GM12878 (cell line): ENCODE measurements at regions not wholly inside any gene's neighbourhood (a gene's known extent, or its start where the extent isn't known, plus 50 kb on each side); places are given as distances from the start of the nearest gene placed in this dataset.

Experiments
- ATAC-seq: fragments of 200-7000 bp; cut with Tn5 transposase; 3 replicates; pipeline ENCODE4 v1.9.1; 2020; ENCODE audit warnings: mild to moderate bottlenecking, moderate library complexity
- BruUV-seq: library from RNA; stranded (reverse); fragments of 400-500 nt; replicated peaks from 2 replicates; lab custom pipeline; 2021; lab: Mats Ljungman, UMichigan
- CTCF ChIA-PET: fragments of 300-600 bp; sonication (Branson Sonifier 250); formaldehyde crosslinking; extraction: SDS; loops from one replicate; lab custom pipeline; 2021; ENCODE audit warnings: inconsistent platforms; lab: Yijun Ruan, JAX
- POLR2A ChIA-PET: fragments of 350-600 bp; formaldehyde crosslinking; extraction: SDS; loops from one replicate; lab custom pipeline; 2021; ENCODE audit warnings: inconsistent platforms; lab: Charles Lee
- RAD21 ChIA-PET: fragments of 300-600 bp; sonication (Branson Sonifier 250); formaldehyde crosslinking; loops from one replicate; lab custom pipeline; 2023; ENCODE audit warnings: antibody characterized with exemption; ENCODE audit not compliant: unreplicated experiment; lab: Charles Lee
- SMC1A ChIA-PET: fragments of 300-600 bp; sonication (Branson Sonifier 250); formaldehyde crosslinking; loops from one replicate; lab custom pipeline; 2023; ENCODE audit not compliant: unreplicated experiment, uncharacterized antibody; lab: Charles Lee
- DNase-seq: peaks from one replicate; pipeline ENCODE4 v3.0.0-alpha.2; 2011; ENCODE audit warnings: low read depth, low spot score
- FAIRE-seq: peaks from 3 replicates; lab custom pipeline; 2011; peaks lifted over from hg19 to GRCh38; lab: Jason Lieb, UNC
- H2AFZ ChIP-seq: 2 replicates; pipeline ENCODE4 v1.6.0; 2011; ENCODE audit warnings: low read depth, low read length, control low read depth; ENCODE audit not compliant: control insufficient read depth
- H3K27ac ChIP-seq: 2 replicates; pipeline ENCODE4 v1.5.1; 2011; ENCODE audit warnings: control low read depth; ENCODE audit not compliant: control insufficient read depth, insufficient read depth
- H3K27me3 ChIP-seq, 2 experiments: replicated peaks in 1 of 2; 2 replicates each; pipeline versions ENCODE4 v1.6.0 to v1.6.1; 2011; ENCODE audit warnings: low read length in 1 of 2; ENCODE audit not compliant: control insufficient read depth in 2 of 2, insufficient read depth in 2 of 2
- H3K36me3 ChIP-seq, 2 experiments: 2 replicates each; pipeline ENCODE4 v1.5.1; 2011; ENCODE audit warnings: low read length in 1 of 2; ENCODE audit not compliant: control insufficient read depth in 2 of 2, insufficient read depth in 2 of 2
- H3K4me1 ChIP-seq: 2 replicates; pipeline ENCODE4 v1.6.1; 2011; ENCODE audit warnings: mild to moderate bottlenecking, low read length, moderate library complexity, mixed read lengths; ENCODE audit not compliant: control insufficient read depth, insufficient read depth
- H3K4me2 ChIP-seq: 2 replicates; pipeline ENCODE4 v1.6.0; 2011; ENCODE audit warnings: control low read depth; ENCODE audit not compliant: control insufficient read depth, insufficient read depth
- H3K4me3 ChIP-seq: fragments of 200-600 bp; sonication (generic); 2 replicates; pipeline ENCODE4 v1.5.1; 2016
- H3K79me2 ChIP-seq: 2 replicates; pipeline ENCODE4 v1.6.0; 2011; ENCODE audit warnings: low read length; ENCODE audit not compliant: control insufficient read depth, insufficient read depth
- H3K9ac ChIP-seq: 2 replicates; pipeline ENCODE4 v1.8.0; 2011; ENCODE audit warnings: low read length, control low read depth, mixed read lengths; ENCODE audit not compliant: control insufficient read depth, insufficient read depth
- H3K9me3 ChIP-seq: replicated peaks from 3 replicates; pipeline ENCODE4 v1.5.1; 2011; ENCODE audit warnings: mild to moderate bottlenecking, low read length; ENCODE audit not compliant: control insufficient read depth, insufficient read depth
- H4K20me1 ChIP-seq: 2 replicates; pipeline ENCODE4 v1.6.0; 2011; ENCODE audit not compliant: control insufficient read depth, insufficient read depth
- BHLHE40 ChIP-seq, 2 experiments: fragments of 450-650 bp in 1 of 2; IDR thresholded peaks; 2 replicates each; pipeline ENCODE4 v1.6.1; 2011 to 2017; ENCODE audit warnings: low read depth in 2 of 2, borderline replicate concordance in 1 of 2, improper control_type of control experiment in 1 of 2, low read length in 1 of 2, mild to moderate bottlenecking in 1 of 2
- CEBPB ChIP-seq, 2 experiments: fragments of 150-350 bp in 1 of 2; IDR thresholded peaks; 2 replicates each; pipeline ENCODE4 v1.6.1; 2012 to 2014; ENCODE audit warnings: low read depth in 2 of 2, low read length in 2 of 2, borderline replicate concordance in 1 of 2, inconsistent platforms in 1 of 2
- CHD1 ChIP-seq: IDR thresholded peaks from 2 replicates; pipeline ENCODE4 v1.6.1; 2012; ENCODE audit warnings: low read depth, low read length, improper control_type of control experiment
- EED ChIP-seq: sonication (generic); IDR thresholded peaks from 2 replicates; pipeline ENCODE4 v1.6.1; 2016; ENCODE audit warnings: antibody characterized with exemption, low read depth
- FOXK2 ChIP-seq: fragments of 450-650 bp; IDR thresholded peaks from 2 replicates; pipeline ENCODE4 v1.6.1; 2017; ENCODE audit warnings: mild to moderate bottlenecking, moderate library complexity
- HDGF ChIP-seq: fragments of 450-650 bp; IDR thresholded peaks from 2 replicates; pipeline ENCODE4 v1.6.1; 2016; ENCODE audit warnings: antibody characterized with exemption
- KDM1A ChIP-seq: fragments of 200-600 bp; sonication (generic); IDR thresholded peaks from 2 replicates; pipeline ENCODE4 v1.6.1; 2016; ENCODE audit warnings: borderline replicate concordance
- MTA2 ChIP-seq: fragments of 450-650 bp; IDR thresholded peaks from 2 replicates; pipeline ENCODE4 v1.6.1; 2016; ENCODE audit warnings: low read depth, mild to moderate bottlenecking, moderate library complexity
- RBBP5 ChIP-seq: fragments of 200-600 bp; sonication (generic); conservative IDR thresholded peaks from 2 replicates; pipeline ENCODE4 v1.6.1; 2016
- RUNX3 ChIP-seq: IDR thresholded peaks from 2 replicates; pipeline ENCODE4 v1.6.1; 2012; ENCODE audit warnings: low read length, inconsistent platforms
- SRF ChIP-seq, 2 experiments: IDR thresholded peaks; 2 replicates each; pipeline ENCODE4 v1.6.1; 2011; ENCODE audit warnings: low read depth in 2 of 2, low read length in 2 of 2, mild to moderate bottlenecking in 1 of 2, moderate library complexity in 1 of 2
- TAF1 ChIP-seq: IDR thresholded peaks from 2 replicates; pipeline ENCODE4 v1.6.1; 2011; ENCODE audit warnings: mild to moderate bottlenecking, low read depth, low read length, borderline replicate concordance
- WGBS: methylation state at CpG from one replicate; pipeline ENCODE4 v1.1.6; 2016; ENCODE audit warnings: low lambda C conversion rate; ENCODE audit not compliant: insufficient replicate concordance, insufficient coverage; ENCODE audit errors: missing lambda C conversion rate; 5-methylcytosine and 5-hydroxymethylcytosine counted together
- in situ Hi-C: fragments of 300-500 bp; cut with MboI; formaldehyde crosslinking; loops from 9 replicates; pipeline ENCODE4 v1.14.3; 2018; ENCODE audit warnings: mixed read lengths
- intact Hi-C: fragments of 100-400 bp; cut with micrococcal nuclease; formaldehyde crosslinking; loops from one replicate; pipeline ENCODE4 v1.14.2; 2022; ENCODE audit not compliant: unreplicated experiment

GRCh38 chr12:107983756-107984472, 145.2 kb upstream of the WSCD2 start:
- ATAC-seq: no peak
- H3K4me2 ChIP-seq: no peak overlapping the region
- CTCF ChIA-PET: no interaction called here

DNA sequence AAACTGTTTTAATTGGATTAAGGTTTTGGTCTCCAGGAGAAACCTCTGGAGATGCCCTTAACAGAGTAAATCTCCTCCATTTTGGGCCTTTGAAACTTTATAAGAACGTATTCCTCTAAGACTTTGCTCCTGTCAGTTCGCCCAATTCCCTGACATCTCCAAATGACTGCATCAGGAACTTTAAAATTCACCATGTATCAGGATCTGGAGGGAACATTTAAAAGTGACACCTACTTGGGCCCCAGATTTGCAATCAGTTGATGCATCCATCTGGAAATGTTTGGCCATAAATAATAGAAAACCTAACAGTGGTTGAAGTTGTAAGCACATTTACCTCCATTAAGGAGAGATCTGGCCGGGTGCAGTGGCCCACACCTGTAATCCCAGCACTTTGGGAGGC, 144.1 kb upstream of the WSCD2 start:
- no peak overlapping the region for H3K4me2 ChIP-seq
- no peak overlapping the region for H3K4me3 ChIP-seq
- RAD21 ChIA-PET: no interaction called here
- H3K9me3 ChIP-seq: no peaks in the 10 kb centered on the region
- DNase-seq (no peak), ATAC-seq (no peak), FAIRE-seq (no peak)
- no peaks in the 10 kb centered on the region for H3K4me1 ChIP-seq
- no peaks in the 10 kb centered on the region for H4K20me1 ChIP-seq
- SMC1A ChIA-PET: no interaction called here
- H3K27me3 ChIP-seq: no peaks in the 10 kb centered on the region
- no peaks in the 10 kb centered on the region for H3K79me2 ChIP-seq
- in situ Hi-C loops: no loop called here
- H3K27ac ChIP-seq: no peak overlapping the region
- H2AFZ ChIP-seq: no peak overlapping the region
- CTCF ChIA-PET: no interaction called here
- TF ChIP-seq RBBP5 (no peak), CHD1 (no peak), EED (no peak), CEBPB (IDR thresholded peaks at IDR 0.05; ENCODE audit: borderline replicate concordance in 1 of 2, low read depth in 2 of 2, low read length in 2 of 2) (no peak)
- no TSS peak for BruUV-seq
- H3K9ac ChIP-seq: no peak overlapping the region
- POLR2A ChIA-PET: interaction anchor here (0.6 kb wide), 1 partner anchor 1087 kb away, joined by 4 read pairs; no protein-coding TSS in a partner anchor
- H3K36me3 ChIP-seq: no peaks in the 10 kb centered on the region
- intact Hi-C loops: no loop called here
- 10% methylated on average over 3 of the region's 3 CpGs for WGBS

More at GRCh38 chr12:107983756-107984472, 145.2 kb upstream of the WSCD2 start:
- in situ Hi-C loops (no loop called here), intact Hi-C loops (no loop called here)
- POLR2A ChIA-PET: no interaction called here
- Histone ChIP-seq H3K27ac (no peak overlapping the region), H3K27me3 (no peaks in the 10 kb centered on the region), H3K9me3 (no peaks in the 10 kb centered on the region), H3K9ac (no peak overlapping the region), H4K20me1 (no peaks in the 10 kb centered on the region), H2AFZ (no peak overlapping the region), H3K36me3 (no peaks in the 10 kb centered on the region), H3K79me2 (no peaks in the 10 kb centered on the region), H3K4me3 (no peak overlapping the region), H3K4me1 (no peaks in the 10 kb centered on the region)
- BruUV-seq: no TSS peak
- SMC1A ChIA-PET: no interaction called here
- WGBS: 6% methylated on average over 4 of the region's 4 CpGs
- DNase-seq (no peak), FAIRE-seq (no peak)
- RAD21 ChIA-PET: no interaction called here
- no peak for TF ChIP-seq FOXK2
- no peak for TF ChIP-seq KDM1A
- no peak for TF ChIP-seq MTA2
- no peak for TF ChIP-seq TAF1
- TF ChIP-seq BHLHE40 (IDR thresholded peaks at IDR 0.05; ENCODE audit: borderline replicate concordance in 1 of 2, low read depth in 2 of 2, low read length in 1 of 2): no peak
- no peak for TF ChIP-seq RUNX3
- no peak for TF ChIP-seq HDGF
- TF ChIP-seq SRF (IDR thresholded peaks at IDR 0.05; ENCODE audit: low read depth in 2 of 2, low read length in 2 of 2): no peak
